ENCODE measurements at regions not wholly inside any gene's neighbourhood (a gene's known extent, or its start where the extent isn't known, plus 50 kb on each side); places are given as distances from the start of the nearest gene placed in this dataset.

DNA sequence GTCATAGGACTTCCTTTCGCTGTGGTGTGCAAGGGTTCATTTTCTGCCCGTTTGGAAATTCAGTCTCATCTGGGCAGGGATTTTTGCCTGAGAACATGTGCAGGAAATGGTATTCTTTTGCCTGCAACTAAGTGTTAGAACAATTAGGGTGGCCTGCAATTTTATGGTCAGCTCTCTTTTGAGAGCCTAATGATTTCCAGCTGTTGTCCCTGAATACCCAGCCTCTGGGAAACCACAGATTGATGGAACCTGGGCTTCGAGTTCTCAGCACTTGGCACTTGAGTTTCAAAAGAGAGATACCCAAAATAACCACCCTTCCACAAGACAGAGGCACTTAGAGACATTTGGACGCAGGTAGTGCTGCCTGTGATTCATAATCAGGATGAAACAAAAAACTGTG lies 217.2 kb upstream of the FOXA2 start:
- no peak overlapping the region for H3K4me3 ChIP-seq (ENCODE audit: low read depth, low read length)
- no peak overlapping the region for H3K27ac ChIP-seq
- TF ChIP-seq, protein P1, sequence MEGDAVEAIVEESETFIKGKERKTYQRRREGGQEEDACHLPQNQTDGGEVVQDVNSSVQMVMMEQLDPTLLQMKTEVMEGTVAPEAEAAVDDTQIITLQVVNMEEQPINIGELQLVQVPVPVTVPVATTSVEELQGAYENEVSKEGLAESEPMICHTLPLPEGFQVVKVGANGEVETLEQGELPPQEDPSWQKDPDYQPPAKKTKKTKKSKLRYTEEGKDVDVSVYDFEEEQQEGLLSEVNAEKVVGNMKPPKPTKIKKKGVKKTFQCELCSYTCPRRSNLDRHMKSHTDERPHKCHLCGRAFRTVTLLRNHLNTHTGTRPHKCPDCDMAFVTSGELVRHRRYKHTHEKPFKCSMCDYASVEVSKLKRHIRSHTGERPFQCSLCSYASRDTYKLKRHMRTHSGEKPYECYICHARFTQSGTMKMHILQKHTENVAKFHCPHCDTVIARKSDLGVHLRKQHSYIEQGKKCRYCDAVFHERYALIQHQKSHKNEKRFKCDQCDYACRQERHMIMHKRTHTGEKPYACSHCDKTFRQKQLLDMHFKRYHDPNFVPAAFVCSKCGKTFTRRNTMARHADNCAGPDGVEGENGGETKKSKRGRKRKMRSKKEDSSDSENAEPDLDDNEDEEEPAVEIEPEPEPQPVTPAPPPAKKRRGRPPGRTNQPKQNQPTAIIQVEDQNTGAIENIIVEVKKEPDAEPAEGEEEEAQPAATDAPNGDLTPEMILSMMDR (IDR thresholded peaks at IDR 0.05; ENCODE audit: low read depth, low read length, missing control alignments) = no peak
- H3K27me3 ChIP-seq (replicated peaks) = no peaks in the 10 kb centered on the region
- DNase-seq = no peak
- in situ Hi-C loops (cut with HindIII; ENCODE audit: low pct_ligation_motif_present, low sequenced_read_pairs) = no loop called here
- H3K36me3 ChIP-seq (replicated peaks) = no peaks in the 10 kb centered on the region

DNA sequence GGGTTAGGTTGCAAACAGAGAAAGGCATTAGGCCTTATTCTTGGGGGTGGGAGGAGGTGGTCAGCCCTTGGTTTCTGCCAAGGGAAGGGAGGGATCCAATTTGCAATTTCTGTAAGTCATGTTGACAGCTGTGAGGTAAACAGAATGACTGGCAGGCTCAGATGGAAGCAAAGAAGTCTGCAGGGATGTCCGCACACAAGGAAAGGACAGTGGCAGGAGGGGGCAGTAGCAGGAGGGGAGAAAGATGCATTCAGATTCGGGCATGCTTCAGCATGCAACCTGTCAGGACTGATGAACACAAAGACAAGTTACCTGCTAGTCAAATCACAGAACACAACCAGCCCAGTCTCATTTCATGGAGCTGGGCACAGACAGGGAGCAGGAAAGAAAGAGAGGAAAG lies 217.9 kb upstream of the FOXA2 start:
- TF ChIP-seq, protein P1 (IDR thresholded peaks at IDR 0.05; ENCODE audit: low read depth, low read length, missing control alignments) = no peak
- no peak for DNase-seq
- no peaks in the 10 kb centered on the region for H3K36me3 ChIP-seq (replicated peaks)
- in situ Hi-C loops (cut with HindIII; ENCODE audit: low pct_ligation_motif_present, low sequenced_read_pairs) = no loop called here
- no peak overlapping the region for H3K27ac ChIP-seq
- no peak overlapping the region for H3K4me3 ChIP-seq (ENCODE audit: low read depth, low read length)
- H3K27me3 ChIP-seq (replicated peaks) = no peaks in the 10 kb centered on the region

DNA sequence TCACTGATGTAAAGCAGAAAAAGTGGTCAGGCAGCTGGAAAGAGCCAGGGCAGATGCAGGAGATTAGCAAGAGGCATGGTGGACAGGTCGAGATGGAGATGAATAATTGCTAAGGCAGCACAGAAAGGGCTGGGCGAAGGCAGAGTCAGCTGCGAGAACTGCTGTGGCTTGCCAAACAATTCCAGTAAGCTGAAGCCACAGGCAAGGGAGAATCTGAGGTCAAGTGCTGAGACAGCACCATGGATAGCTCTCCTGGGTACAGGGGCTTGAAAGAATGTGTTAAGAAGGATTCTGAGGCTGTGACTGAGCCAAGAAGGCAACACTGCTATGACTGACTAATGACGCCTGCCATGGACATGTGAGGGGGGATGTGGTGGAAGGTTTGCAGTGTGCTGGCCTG lies 220.8 kb upstream of the FOXA2 start:
- DNase-seq = peak; percentile 89
- Histone ChIP-seq H3K4me3 (ENCODE audit: low read depth, low read length) (no peak overlapping the region), H3K27me3 (replicated peaks) (no peaks in the 10 kb centered on the region), H3K27ac (no peak overlapping the region), H3K36me3 (replicated peaks) (no peaks in the 10 kb centered on the region)
- TF ChIP-seq, protein P1 (IDR thresholded peaks at IDR 0.05; ENCODE audit: low read depth, low read length, missing control alignments) = no peak
- in situ Hi-C loops (cut with HindIII; ENCODE audit: low pct_ligation_motif_present, low sequenced_read_pairs) = no loop called here

DNA sequence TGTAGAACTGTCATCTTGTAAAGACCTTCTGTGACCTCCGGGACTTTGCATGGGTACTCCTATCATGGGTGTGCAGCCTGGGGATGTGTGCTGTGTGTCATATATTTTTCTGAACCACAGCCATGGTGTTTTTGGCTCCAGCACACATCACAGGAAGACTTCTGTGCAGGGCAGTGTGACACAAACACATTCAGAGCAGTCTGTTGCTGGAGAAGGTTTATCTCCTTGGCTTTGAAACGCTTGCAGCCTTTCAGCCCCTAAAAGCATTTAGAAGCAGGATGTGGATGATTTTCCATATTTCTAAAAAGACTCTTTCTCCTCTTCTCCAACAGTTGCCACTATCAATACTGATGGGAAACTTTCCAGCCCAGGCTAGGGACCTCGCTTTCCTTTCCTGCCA lies 221.6 kb upstream of the FOXA2 start:
- Histone ChIP-seq H3K27ac (no peak overlapping the region), H3K36me3 (replicated peaks) (no peaks in the 10 kb centered on the region), H3K27me3 (replicated peaks) (no peaks in the 10 kb centered on the region), H3K4me3 (ENCODE audit: low read depth, low read length) (no peak overlapping the region)
- TF ChIP-seq, protein P1 (IDR thresholded peaks at IDR 0.05; ENCODE audit: low read depth, low read length, missing control alignments) = no peak
- in situ Hi-C loops (cut with HindIII; ENCODE audit: low pct_ligation_motif_present, low sequenced_read_pairs) = no loop called here
- DNase-seq = no peak

DNA sequence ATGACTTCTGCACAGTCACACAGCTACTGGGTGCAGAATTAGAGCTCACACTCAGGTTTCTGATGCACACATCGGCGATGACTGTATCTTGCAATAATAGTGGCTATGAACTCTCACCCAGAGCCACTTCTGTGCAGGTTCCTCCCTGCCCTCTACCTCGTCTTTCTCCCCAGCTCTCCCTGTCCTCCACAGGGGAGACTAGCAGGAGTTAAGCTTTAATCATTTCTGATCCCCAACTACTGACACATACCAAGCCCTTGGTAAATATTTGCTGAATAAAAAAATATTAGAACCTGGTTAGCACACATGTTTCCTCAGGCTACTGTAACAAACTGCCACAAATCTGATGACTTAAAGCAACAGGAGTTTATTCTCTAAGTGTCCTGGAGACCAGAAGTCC lies 222.7 kb upstream of the FOXA2 start:
- Histone ChIP-seq H3K36me3 (replicated peaks) (no peaks in the 10 kb centered on the region), H3K4me3 (ENCODE audit: low read depth, low read length) (no peak overlapping the region), H3K27me3 (replicated peaks) (no peaks in the 10 kb centered on the region), H3K27ac (no peak overlapping the region)
- TF ChIP-seq, protein P1 (IDR thresholded peaks at IDR 0.05; ENCODE audit: low read depth, low read length, missing control alignments) = no peak
- in situ Hi-C loops (cut with HindIII; ENCODE audit: low pct_ligation_motif_present, low sequenced_read_pairs) = no loop called here
- DNase-seq = no peak

DNA sequence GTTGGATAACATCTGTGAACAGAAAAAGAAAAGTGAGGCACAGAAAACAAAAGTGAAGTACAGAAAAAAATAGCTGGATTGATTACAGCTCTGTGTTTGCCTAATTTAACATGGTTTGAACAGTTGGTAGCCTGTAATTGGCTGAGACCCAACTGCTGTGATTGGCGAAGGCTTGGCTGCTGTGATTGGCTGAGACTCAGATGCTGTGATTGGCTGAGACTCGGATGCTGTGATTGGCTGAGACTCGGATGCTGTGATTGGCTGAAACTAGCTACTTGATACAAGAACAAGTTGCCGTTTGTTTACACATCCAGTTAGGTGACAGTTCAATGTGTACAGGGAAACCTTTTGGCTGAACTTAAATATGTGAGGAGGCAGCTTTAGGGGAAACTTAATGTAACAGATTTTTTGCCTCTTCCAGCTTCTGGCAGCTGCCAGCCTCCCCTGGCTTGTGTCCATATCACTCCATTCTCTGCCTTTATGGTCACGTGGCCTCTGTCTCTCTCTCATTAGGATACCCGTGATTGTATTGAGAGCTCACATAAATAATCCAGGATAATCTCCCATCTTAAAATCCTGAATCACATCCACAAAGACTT lies 223.4 kb upstream of the FOXA2 start:
- no peak overlapping the region for H3K27ac ChIP-seq
- no peaks in the 10 kb centered on the region for H3K27me3 ChIP-seq (replicated peaks)
- in situ Hi-C loops (cut with HindIII; ENCODE audit: low pct_ligation_motif_present, low sequenced_read_pairs) = no loop called here
- H3K4me3 ChIP-seq (ENCODE audit: low read depth, low read length) = no peak overlapping the region
- no peak for DNase-seq
- H3K36me3 ChIP-seq (replicated peaks) = no peaks in the 10 kb centered on the region
- TF ChIP-seq, protein P1 (IDR thresholded peaks at IDR 0.05; ENCODE audit: low read depth, low read length, missing control alignments) = no peak
